ENCODE measurements at regions not wholly inside any gene's neighbourhood (a gene's known extent, or its start where the extent isn't known, plus 50 kb on each side); places are given as distances from the start of the nearest gene placed in this dataset.

DNA sequence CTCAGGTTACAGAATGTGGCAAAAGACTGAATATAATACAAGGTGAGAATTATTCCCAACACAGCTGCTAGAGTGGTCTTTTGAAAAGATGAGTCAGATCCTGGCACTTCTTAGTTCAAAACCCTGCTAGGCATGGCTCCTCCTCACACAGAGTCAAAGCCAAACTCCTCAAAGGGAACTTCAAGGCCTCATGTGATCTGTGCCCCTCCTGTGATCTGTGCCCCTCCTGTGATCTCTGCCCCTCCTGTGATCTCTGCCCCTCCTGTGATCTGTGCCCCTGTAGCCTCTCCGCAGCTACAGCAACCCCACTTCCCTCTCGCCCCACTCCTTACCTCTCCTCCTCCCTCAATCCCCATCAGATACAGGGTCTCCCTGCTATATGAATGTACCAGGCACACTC lies 525.5 kb upstream of the CCNG1 start:
- no peaks in the 10 kb centered on the region for H3K9me3 Mint-ChIP-seq
- TF ChIP-seq CTCF (IDR thresholded peaks at IDR 0.05; ENCODE audit: unreplicated experiment), result no peak
- H3K27ac Mint-ChIP-seq, result no peak overlapping the region
- H3K27me3 Mint-ChIP-seq (ENCODE audit: low read depth), result no peaks in the 10 kb centered on the region
- DNase-seq (ENCODE audit: low spot score in 2 of 2, unreplicated experiment in 2 of 2), result no peak
- peaks cover 4% of the 10 kb centered on the region for H3K4me1 Mint-ChIP-seq
- H3K36me3 Mint-ChIP-seq, result no peaks in the 10 kb centered on the region
- H3K4me3 Mint-ChIP-seq, result no peak overlapping the region

- no peak for TF ChIP-seq CTCF (IDR thresholded peaks at IDR 0.05; ENCODE audit: unreplicated experiment)
- no peak overlapping the region for H3K4me3 Mint-ChIP-seq
These were observed 521.0 kb upstream of the CCNG1 start for GRCh38 chr5:162916368-162916767.

GRCh38 chr5:162929104-162929503 lies 508.3 kb upstream of the CCNG1 start:
- H3K36me3 Mint-ChIP-seq, result no peaks in the 10 kb centered on the region
- H3K9me3 Mint-ChIP-seq, result peaks cover 13% of the 10 kb centered on the region
- no peaks in the 10 kb centered on the region for H3K4me1 Mint-ChIP-seq
- no peak for TF ChIP-seq CTCF (IDR thresholded peaks at IDR 0.05; ENCODE audit: unreplicated experiment)
- no peak overlapping the region for H3K27ac Mint-ChIP-seq
- no peak overlapping the region for H3K4me3 Mint-ChIP-seq
- no peaks in the 10 kb centered on the region for H3K27me3 Mint-ChIP-seq (ENCODE audit: low read depth)
- no peak for DNase-seq (ENCODE audit: low spot score in 2 of 2, unreplicated experiment in 2 of 2)

More at GRCh38 chr5:162916368-162916767, 521.0 kb upstream of the CCNG1 start:
- DNase-seq (ENCODE audit: low spot score in 2 of 2, unreplicated experiment in 2 of 2), result no peak
- peaks cover 19% of the 10 kb centered on the region for H3K9me3 Mint-ChIP-seq
- no peaks in the 10 kb centered on the region for H3K36me3 Mint-ChIP-seq
- H3K27ac Mint-ChIP-seq, result no peak overlapping the region
- H3K27me3 Mint-ChIP-seq (ENCODE audit: low read depth), result no peaks in the 10 kb centered on the region
- H3K4me1 Mint-ChIP-seq, result peaks cover 4% of the 10 kb centered on the region

- H3K27ac Mint-ChIP-seq, result no peak overlapping the region
- no peaks in the 10 kb centered on the region for H3K4me1 Mint-ChIP-seq
- H3K27me3 Mint-ChIP-seq (ENCODE audit: low read depth), result no peaks in the 10 kb centered on the region
- no peak for TF ChIP-seq CTCF (IDR thresholded peaks at IDR 0.05; ENCODE audit: unreplicated experiment)
- H3K4me3 Mint-ChIP-seq, result no peak overlapping the region
- H3K9me3 Mint-ChIP-seq, result peaks cover 26% of the 10 kb centered on the region
- DNase-seq (ENCODE audit: low spot score in 2 of 2, unreplicated experiment in 2 of 2), result no peak
- no peaks in the 10 kb centered on the region for H3K36me3 Mint-ChIP-seq
These were observed 505.9 kb upstream of the CCNG1 start for GRCh38 chr5:162931501-162931900.

DNA sequence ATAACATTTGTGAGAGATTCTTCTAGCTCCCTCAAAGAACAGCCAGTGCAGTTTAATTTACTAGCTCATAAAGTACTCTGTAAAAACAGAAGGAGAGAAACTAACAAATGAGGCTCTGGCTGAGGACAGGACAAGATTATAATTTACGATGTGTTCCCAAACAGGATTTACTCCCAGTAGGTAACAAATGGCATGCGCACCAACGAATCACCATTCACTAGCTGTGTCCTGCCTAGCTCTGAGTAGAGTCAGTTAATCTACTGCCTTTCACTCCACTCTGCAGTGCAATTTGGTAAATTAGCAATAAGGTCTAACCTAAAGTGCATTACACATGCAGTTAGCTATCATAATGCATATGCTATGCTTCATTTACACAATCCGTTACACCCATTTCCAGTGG lies 497.4 kb upstream of the CCNG1 start:
- TF ChIP-seq CTCF (IDR thresholded peaks at IDR 0.05; ENCODE audit: unreplicated experiment), result no peak
- no peak overlapping the region for H3K27ac Mint-ChIP-seq
- no peak for DNase-seq (ENCODE audit: low spot score in 2 of 2, unreplicated experiment in 2 of 2)
- H3K27me3 Mint-ChIP-seq (ENCODE audit: low read depth), result no peaks in the 10 kb centered on the region
- H3K4me3 Mint-ChIP-seq, result no peak overlapping the region
- peaks cover 7% of the 10 kb centered on the region for H3K9me3 Mint-ChIP-seq
- no peaks in the 10 kb centered on the region for H3K36me3 Mint-ChIP-seq
- no peaks in the 10 kb centered on the region for H3K4me1 Mint-ChIP-seq

DNA sequence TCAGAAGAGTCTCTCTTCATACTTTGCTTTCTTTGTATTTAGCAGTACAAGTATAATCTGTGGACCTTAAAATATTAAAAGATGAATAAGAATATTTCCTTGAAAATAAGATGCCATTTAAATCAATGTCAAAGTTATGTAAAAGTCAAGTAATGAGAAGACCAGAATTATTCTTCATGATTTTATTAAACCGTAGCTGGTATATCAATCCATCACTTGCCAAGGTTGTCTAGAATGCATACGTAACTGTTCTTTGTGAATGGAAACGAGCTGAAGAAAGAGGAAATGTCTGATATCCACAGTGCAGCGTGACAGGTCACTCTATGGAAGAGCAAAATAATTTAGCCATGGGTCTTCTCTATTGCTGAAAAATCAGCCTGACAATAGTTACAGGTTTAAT lies 488.7 kb upstream of the CCNG1 start:
- Mint-ChIP-seq H3K9me3 (no peaks in the 10 kb centered on the region), H3K4me1 (no peaks in the 10 kb centered on the region), H3K4me3 (no peak overlapping the region), H3K27me3 (ENCODE audit: low read depth) (no peaks in the 10 kb centered on the region), H3K27ac (no peak overlapping the region), H3K36me3 (no peaks in the 10 kb centered on the region)
- DNase-seq (ENCODE audit: low spot score in 2 of 2, unreplicated experiment in 2 of 2), result no peak
- no peak for TF ChIP-seq CTCF (IDR thresholded peaks at IDR 0.05; ENCODE audit: unreplicated experiment)
